ENCODE measurements at regions not wholly inside any gene's neighbourhood (a gene's known extent, or its start where the extent isn't known, plus 50 kb on each side); places are given as distances from the start of the nearest gene placed in this dataset.
A peak's percentile ranks its signal among the peaks of the same experiment; 100 is the strongest.

DNA sequence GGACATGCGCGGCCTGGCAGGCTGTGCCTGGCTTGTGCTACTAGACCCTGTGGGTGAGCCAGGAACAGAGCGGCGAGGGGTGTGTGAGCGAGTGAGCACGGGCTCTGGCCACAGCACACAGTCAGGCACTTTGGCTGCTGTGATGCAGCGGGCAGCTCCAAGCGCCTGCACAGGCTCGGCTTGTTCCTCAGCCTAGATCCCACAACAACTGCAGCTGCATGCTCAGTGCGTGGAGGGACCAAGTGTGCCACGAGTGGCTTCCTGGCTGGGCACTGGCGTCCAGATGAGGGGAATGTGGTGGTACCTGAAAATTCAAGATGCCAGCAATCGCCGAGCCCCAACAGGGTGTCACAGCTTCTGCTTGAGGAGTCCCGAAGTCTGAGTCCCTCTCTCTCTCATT lies 1056.6 kb downstream of the RAPGEF2 start (continued):
- TF ChIP-seq EHMT2 (IDR thresholded peaks at IDR 0.05; ENCODE audit: low read depth) = no peak
- no peak for TF ChIP-seq PHF8 (IDR thresholded peaks at IDR 0.05; ENCODE audit: borderline replicate concordance, low read depth)
- TF ChIP-seq, protein P1, sequence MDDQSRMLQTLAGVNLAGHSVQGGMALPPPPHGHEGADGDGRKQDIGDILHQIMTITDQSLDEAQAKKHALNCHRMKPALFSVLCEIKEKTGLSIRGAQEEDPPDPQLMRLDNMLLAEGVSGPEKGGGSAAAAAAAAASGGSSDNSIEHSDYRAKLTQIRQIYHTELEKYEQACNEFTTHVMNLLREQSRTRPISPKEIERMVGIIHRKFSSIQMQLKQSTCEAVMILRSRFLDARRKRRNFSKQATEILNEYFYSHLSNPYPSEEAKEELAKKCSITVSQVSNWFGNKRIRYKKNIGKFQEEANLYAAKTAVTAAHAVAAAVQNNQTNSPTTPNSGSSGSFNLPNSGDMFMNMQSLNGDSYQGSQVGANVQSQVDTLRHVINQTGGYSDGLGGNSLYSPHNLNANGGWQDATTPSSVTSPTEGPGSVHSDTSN (IDR thresholded peaks at IDR 0.05) = no peak

DNA sequence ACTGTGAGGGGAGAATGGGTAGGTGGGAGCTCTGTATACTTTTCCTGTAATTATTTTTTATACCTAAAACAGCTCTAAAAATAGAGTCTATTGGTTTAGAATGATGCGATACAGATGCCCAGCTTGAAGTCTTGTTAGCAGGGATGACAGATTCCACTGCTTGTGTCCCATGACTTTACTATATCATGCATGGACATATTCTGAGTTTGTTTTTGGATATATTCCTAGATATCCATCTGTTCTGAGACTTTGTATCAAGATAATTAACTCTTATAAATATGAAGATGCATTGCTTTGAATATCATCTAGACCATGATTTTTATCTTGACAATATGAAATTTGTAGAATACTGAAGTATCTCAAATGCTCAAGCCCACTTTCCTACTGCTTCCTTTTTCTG lies 1058.1 kb downstream of the RAPGEF2 start:
- no peak for FAIRE-seq

DNA sequence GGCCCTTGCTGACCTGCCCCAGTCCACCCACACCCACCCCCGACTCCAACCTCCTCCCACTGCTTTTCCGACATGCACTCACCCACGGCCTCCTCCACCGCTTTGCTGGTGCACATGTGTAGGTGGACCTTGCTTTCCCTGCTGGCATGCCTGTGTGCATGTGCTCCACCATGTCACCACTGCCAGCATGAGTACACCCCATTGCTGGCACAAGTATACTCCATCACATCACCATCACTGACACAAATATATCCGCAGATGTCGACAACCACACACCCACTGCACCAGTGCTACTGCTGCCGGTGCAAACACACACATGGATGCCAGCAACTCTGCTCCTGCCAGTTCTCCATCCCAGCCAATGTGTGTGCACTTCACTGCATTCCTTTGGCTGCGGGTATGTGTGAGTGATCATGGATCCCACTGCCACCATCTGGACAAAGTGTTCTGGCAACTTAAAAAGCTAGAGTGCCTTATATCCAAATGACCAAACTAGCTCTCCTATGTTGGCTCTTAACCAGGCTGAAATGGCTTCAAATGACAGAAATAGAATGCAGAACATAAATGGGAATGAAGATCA lies 1072.3 kb downstream of the RAPGEF2 start:
- WGBS (ENCODE audit: missing lambda C conversion rate) = 81% methylated on average over 3 of the region's 8 CpGs
- peaks cover 5% of the 10 kb centered on the region; the same call in 2 of the 3 replicates for H3K4me1 ChIP-seq
- no peak for TF ChIP-seq JUNB (IDR thresholded peaks at IDR 0.05)
- peak in 1 of 2 experiments; percentile 26; a peak in 1 of 5 replicates for TF ChIP-seq RAD21 (conservative IDR thresholded peaks at IDR 0.05 in 1 of 2, IDR thresholded peaks at IDR 0.05 in 1 of 2)
- ChIA-PET CTCF (no interaction called here), POLR2A (no interaction called here)
- no peak for FAIRE-seq
- H3K4me2 ChIP-seq = no peak overlapping the region
- H3K27ac ChIP-seq = no peak overlapping the region
- 0 out of 6 replicates have a peak, but pooled peaks of 1 of the 2 experiments have one; percentile 23 for ATAC-seq
- peak in 1 of 2 experiments; percentile 16 for DNase-seq (ENCODE audit: low read depth in 1 of 2, low spot score in 1 of 2)
- H3K4me3 ChIP-seq = no peak overlapping the region
- no peaks in the 10 kb centered on the region for H3K9me3 ChIP-seq

More for the DNA sequence above, 1058.1 kb downstream of the RAPGEF2 start:
- no peak for ATAC-seq
- Histone ChIP-seq H3K4me2 (no peak overlapping the region), H3K9me3 (no peaks in the 10 kb centered on the region), H3K4me1 (no peaks in the 10 kb centered on the region), H3K27ac (no peak overlapping the region), H3K4me3 (no peak overlapping the region)
- CTCF ChIA-PET = no interaction called here
- DNase-seq (ENCODE audit: low read depth in 1 of 2, low spot score in 1 of 2) = no peak
- POLR2A ChIA-PET = no interaction called here
- TF ChIP-seq SMC3 (IDR thresholded peaks at IDR 0.05) = no peak
- no peak for TF ChIP-seq NFE2L2 (conservative IDR thresholded peaks at IDR 0.05; ENCODE audit: low read length)
- no peak for TF ChIP-seq HOXB5 (CRISPR knock-in tag; IDR thresholded peaks at IDR 0.05)
- TF ChIP-seq, protein P2, sequence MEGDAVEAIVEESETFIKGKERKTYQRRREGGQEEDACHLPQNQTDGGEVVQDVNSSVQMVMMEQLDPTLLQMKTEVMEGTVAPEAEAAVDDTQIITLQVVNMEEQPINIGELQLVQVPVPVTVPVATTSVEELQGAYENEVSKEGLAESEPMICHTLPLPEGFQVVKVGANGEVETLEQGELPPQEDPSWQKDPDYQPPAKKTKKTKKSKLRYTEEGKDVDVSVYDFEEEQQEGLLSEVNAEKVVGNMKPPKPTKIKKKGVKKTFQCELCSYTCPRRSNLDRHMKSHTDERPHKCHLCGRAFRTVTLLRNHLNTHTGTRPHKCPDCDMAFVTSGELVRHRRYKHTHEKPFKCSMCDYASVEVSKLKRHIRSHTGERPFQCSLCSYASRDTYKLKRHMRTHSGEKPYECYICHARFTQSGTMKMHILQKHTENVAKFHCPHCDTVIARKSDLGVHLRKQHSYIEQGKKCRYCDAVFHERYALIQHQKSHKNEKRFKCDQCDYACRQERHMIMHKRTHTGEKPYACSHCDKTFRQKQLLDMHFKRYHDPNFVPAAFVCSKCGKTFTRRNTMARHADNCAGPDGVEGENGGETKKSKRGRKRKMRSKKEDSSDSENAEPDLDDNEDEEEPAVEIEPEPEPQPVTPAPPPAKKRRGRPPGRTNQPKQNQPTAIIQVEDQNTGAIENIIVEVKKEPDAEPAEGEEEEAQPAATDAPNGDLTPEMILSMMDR (IDR thresholded peaks at IDR 0.05) = no peak
- TF ChIP-seq KDM5A (IDR thresholded peaks at IDR 0.05) = no peak
- TF ChIP-seq, protein P1 (IDR thresholded peaks at IDR 0.05) = no peak
- no peak for TF ChIP-seq CHD4 (IDR thresholded peaks at IDR 0.05; ENCODE audit: borderline replicate concordance)
- TF ChIP-seq EHMT2 (IDR thresholded peaks at IDR 0.05; ENCODE audit: low read depth) = no peak
- TF ChIP-seq RAD21 (conservative IDR thresholded peaks at IDR 0.05 in 1 of 2, IDR thresholded peaks at IDR 0.05 in 1 of 2) = no peak
- TF ChIP-seq SREBF2 (IDR thresholded peaks at IDR 0.05) = no peak
- no peak for TF ChIP-seq ZNF302 (CRISPR knock-in tag; IDR thresholded peaks at IDR 0.05)
- TF ChIP-seq MYC (IDR thresholded peaks at IDR 0.05; ENCODE audit: borderline replicate concordance, low read length) = no peak
- TF ChIP-seq NPAS2 (CRISPR knock-in tag; IDR thresholded peaks at IDR 0.05; ENCODE audit: borderline replicate concordance) = no peak
- TF ChIP-seq, protein P3, sequence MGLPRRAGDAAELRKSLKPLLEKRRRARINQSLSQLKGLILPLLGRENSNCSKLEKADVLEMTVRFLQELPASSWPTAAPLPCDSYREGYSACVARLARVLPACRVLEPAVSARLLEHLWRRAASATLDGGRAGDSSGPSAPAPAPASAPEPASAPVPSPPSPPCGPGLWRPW (IDR thresholded peaks at IDR 0.05) = no peak
- TF ChIP-seq RNF2 (IDR thresholded peaks at IDR 0.05; ENCODE audit: borderline replicate concordance, low read depth) = no peak
- TF ChIP-seq POLR2AphosphoS2 (conservative IDR thresholded peaks at IDR 0.05; ENCODE audit: low read length) = no peak
- TF ChIP-seq, protein P4, sequence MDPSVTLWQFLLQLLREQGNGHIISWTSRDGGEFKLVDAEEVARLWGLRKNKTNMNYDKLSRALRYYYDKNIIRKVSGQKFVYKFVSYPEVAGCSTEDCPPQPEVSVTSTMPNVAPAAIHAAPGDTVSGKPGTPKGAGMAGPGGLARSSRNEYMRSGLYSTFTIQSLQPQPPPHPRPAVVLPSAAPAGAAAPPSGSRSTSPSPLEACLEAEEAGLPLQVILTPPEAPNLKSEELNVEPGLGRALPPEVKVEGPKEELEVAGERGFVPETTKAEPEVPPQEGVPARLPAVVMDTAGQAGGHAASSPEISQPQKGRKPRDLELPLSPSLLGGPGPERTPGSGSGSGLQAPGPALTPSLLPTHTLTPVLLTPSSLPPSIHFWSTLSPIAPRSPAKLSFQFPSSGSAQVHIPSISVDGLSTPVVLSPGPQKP (IDR thresholded peaks at IDR 0.05; ENCODE audit: low read depth, low read length) = no peak
- no peak for TF ChIP-seq GATA3 (IDR thresholded peaks at IDR 0.05; ENCODE audit: borderline replicate concordance)
- no peak for TF ChIP-seq HDAC2 (IDR thresholded peaks at IDR 0.05)
- no peak for TF ChIP-seq RARB (CRISPR knock-in tag; IDR thresholded peaks at IDR 0.05)
- WGBS (ENCODE audit: missing lambda C conversion rate) = 87% methylated on average over 1 of the region's 1 CpG
